ENCODE measurements at regions not wholly inside any gene's neighbourhood (a gene's known extent, or its start where the extent isn't known, plus 50 kb on each side); places are given as distances from the start of the nearest gene placed in this dataset.

DNA sequence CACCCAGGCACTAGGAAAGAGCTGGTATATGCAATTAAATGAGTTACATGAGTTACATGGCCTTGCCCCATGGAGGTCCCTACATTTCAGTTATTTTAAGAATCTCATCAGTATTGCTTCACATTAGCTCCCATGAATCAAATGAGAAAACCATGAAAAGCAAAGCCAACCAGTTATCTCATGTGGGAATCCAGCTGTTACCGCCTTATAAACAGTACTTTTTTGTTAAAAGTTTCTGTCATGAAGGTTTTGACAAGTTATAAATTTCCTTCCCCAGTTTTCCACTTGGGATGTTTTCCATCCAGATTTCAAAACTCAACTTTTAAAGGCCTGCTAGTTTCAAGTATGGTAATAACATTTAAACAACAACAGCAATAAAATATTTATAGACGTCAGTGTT is 544.8 kb downstream of the NUF2 start:
- Mint-ChIP-seq H3K27ac (no peak overlapping the region), H3K4me1 (peaks cover 0 to 3% of the 10 kb centered on the region in 2 experiments; a peak in 2 of 4 replicates), H3K36me3 (ENCODE audit: insufficient read depth in 1 of 3, low read depth in 3 of 3) (peaks cover 0 to 11% (median 2%) of the 10 kb centered on the region in 3 experiments; a peak in 2 of 7 replicates), H3K9me3 (peaks cover 0 to 8% of the 10 kb centered on the region in 2 experiments; a peak in 2 of 5 replicates), H3K27me3 (ENCODE audit: low read depth) (no peaks in the 10 kb centered on the region), H3K4me3 (no peak overlapping the region)
- DNase-seq, result no peak
- H3K23ac ChIP-seq (ENCODE audit: insufficient read length, low read depth, low read length), result no peak overlapping the region
- H3K23me2 ChIP-seq (ENCODE audit: insufficient read length, low read depth, low read length, poor library complexity, severe bottlenecking), result no peaks in the 10 kb centered on the region
- H3K27ac ChIP-seq (ENCODE audit: insufficient read length, low read depth, low read length), result no peak overlapping the region
- H2BK5ac ChIP-seq (ENCODE audit: insufficient read length, low read length), result no peak overlapping the region
- H2BK120ac ChIP-seq (ENCODE audit: low read depth, low read length, poor library complexity, severe bottlenecking), result no peak overlapping the region
- no peak overlapping the region for H4K91ac ChIP-seq (ENCODE audit: insufficient read length, low read depth, low read length)
- H3K9ac ChIP-seq (ENCODE audit: extremely low read depth, insufficient read length, low read length), result no peak overlapping the region
- no peak overlapping the region for H2AFZ ChIP-seq (ENCODE audit: low read length)
- H3K4ac ChIP-seq (ENCODE audit: low read depth, low read length), result no peak overlapping the region
- no peak overlapping the region for H2BK15ac ChIP-seq (ENCODE audit: low read depth, low read length)
- H3K79me2 ChIP-seq (ENCODE audit: insufficient read depth, low read length), result no peaks in the 10 kb centered on the region
- no peaks in the 10 kb centered on the region for H3K79me1 ChIP-seq (ENCODE audit: insufficient read depth, low read depth, low read length, poor library complexity, severe bottlenecking)
- no CpG with 5 or more reads among the region's 2 CpGs for WGBS (ENCODE audit: extremely low coverage, insufficient read length, low lambda C conversion rate)
- no peak overlapping the region for H3K18ac ChIP-seq (ENCODE audit: insufficient read length, low read depth, low read length)
- no peak overlapping the region for H2AK5ac ChIP-seq (ENCODE audit: insufficient read length, low read length)
- no peak overlapping the region for H3K4me2 ChIP-seq (ENCODE audit: insufficient read depth, insufficient read length, low read length)
- no peak for TF ChIP-seq CTCF (conservative IDR thresholded peaks at IDR 0.05)
- H3K4me1 ChIP-seq (ENCODE audit: insufficient read depth, low read length), result no peaks in the 10 kb centered on the region
- no peak overlapping the region for H4K5ac ChIP-seq (ENCODE audit: insufficient read length, low read depth, low read length)
- H3K56ac ChIP-seq (ENCODE audit: insufficient read length, low read depth, low read length), result no peak overlapping the region
- no peak overlapping the region for H2BK12ac ChIP-seq (ENCODE audit: insufficient read length, low read depth, low read length)
- no peaks in the 10 kb centered on the region for H3K27me3 ChIP-seq (ENCODE audit: insufficient read depth, low read length)
- no peak overlapping the region for H3T11ph ChIP-seq (ENCODE audit: low read length)
- H4K8ac ChIP-seq (replicated peaks; ENCODE audit: insufficient read length, low read depth, low read length), result no peak overlapping the region
- H4K20me1 ChIP-seq (ENCODE audit: control insufficient read depth, insufficient read depth, insufficient read length), result no peaks in the 10 kb centered on the region
- no peak overlapping the region for H2BK20ac ChIP-seq (ENCODE audit: low read depth, low read length, poor library complexity, severe bottlenecking)
- no peak overlapping the region for H3K14ac ChIP-seq (ENCODE audit: insufficient read depth, low read length)
- no peaks in the 10 kb centered on the region for H3K9me3 ChIP-seq (ENCODE audit: control insufficient read depth, low read depth, low read length)
